IMR-90 (cell line): ENCODE measurements at regions not wholly inside any gene's neighbourhood (a gene's known extent, or its start where the extent isn't known, plus 50 kb on each side); places are given as distances from the start of the nearest gene placed in this dataset.

ENCODE experiments used
- ATAC-seq: fragments of 200-7000 bp; cut with Tn5 transposase; 2 replicates; pipeline ENCODE4 v1.9.1; 2020; ENCODE audit warnings: low read depth, mild to moderate bottlenecking, moderate library complexity
- BruUV-seq: library from RNA; stranded (reverse); fragments of 400-500 nt; replicated peaks from 2 replicates; lab custom pipeline; 2021; lab: Mats Ljungman, UMichigan
- CTCF ChIA-PET: fragments of 300-600 bp; formaldehyde crosslinking; extraction: SDS; loops from one replicate; lab custom pipeline; 2021; ENCODE audit warnings: antibody characterized with exemption; lab: Yijun Ruan, JAX
- POLR2A ChIA-PET: fragments of 300-600 bp; sonication (Branson Sonifier 250); formaldehyde crosslinking; loops from one replicate; lab custom pipeline; 2022; ENCODE audit warnings: antibody characterized with exemption; ENCODE audit not compliant: unreplicated experiment; lab: Charles Lee
- DNase-seq: peaks from one replicate; pipeline ENCODE4 v3.0.0; 2013
- H2AFZ ChIP-seq: replicated peaks from 2 replicates; pipeline ENCODE3; 2013; ENCODE audit warnings: low read length, mild to moderate bottlenecking; ENCODE audit not compliant: poor library complexity
- H2AK5ac ChIP-seq: 2 replicates; pipeline ENCODE4 v1.6.1; 2013; ENCODE audit warnings: low read depth, low read length, inconsistent platforms
- H2AK9ac ChIP-seq: replicated peaks from 2 replicates; pipeline ENCODE3; 2013; ENCODE audit warnings: mild to moderate bottlenecking, low read depth, low read length, moderate library complexity; ENCODE audit not compliant: poor library complexity
- H2BK120ac ChIP-seq: 2 replicates; pipeline ENCODE4 v1.6.1; 2013; ENCODE audit warnings: low read depth, low read length, inconsistent platforms
- H2BK15ac ChIP-seq: 3 replicates; pipeline ENCODE4 v1.6.1; 2013; ENCODE audit warnings: low read depth, low read length, inconsistent platforms
- H2BK20ac ChIP-seq: 2 replicates; pipeline ENCODE4 v1.6.1; 2013; ENCODE audit warnings: low read depth, mild to moderate bottlenecking, inconsistent platforms, low read length, moderate library complexity
- H2BK5ac ChIP-seq: 2 replicates; pipeline ENCODE4 v1.6.1; 2013; ENCODE audit warnings: mild to moderate bottlenecking, low read depth, low read length, inconsistent platforms; ENCODE audit not compliant: poor library complexity, severe bottlenecking
- H3K14ac ChIP-seq: replicated peaks from 2 replicates; pipeline ENCODE4 v1.6.1; 2013; ENCODE audit warnings: low read depth, low read length, inconsistent platforms
- H3K18ac ChIP-seq: 2 replicates; pipeline ENCODE4 v1.6.1; 2013; ENCODE audit warnings: low read depth, low read length, control low read depth
- H3K23ac ChIP-seq: 2 replicates; pipeline ENCODE4 v1.6.1; 2013; ENCODE audit warnings: low read depth, low read length, inconsistent platforms
- H3K27ac ChIP-seq: 2 replicates; pipeline ENCODE4 v1.5.1; 2013; ENCODE audit warnings: mild to moderate bottlenecking, control low read depth, low read length; ENCODE audit not compliant: insufficient read depth
- H3K27me3 ChIP-seq: 2 replicates; pipeline ENCODE4 v1.6.1; 2013; ENCODE audit warnings: low read length; ENCODE audit not compliant: control insufficient read depth, insufficient read depth
- H3K36me3 ChIP-seq: 2 replicates; pipeline ENCODE4 v1.6.1; 2013; ENCODE audit warnings: low read length, mixed read lengths; ENCODE audit not compliant: control insufficient read depth, insufficient read depth
- H3K4ac ChIP-seq: 2 replicates; pipeline ENCODE4 v1.6.1; 2013; ENCODE audit warnings: low read depth, low read length, inconsistent platforms
- H3K4me1 ChIP-seq: 2 replicates; pipeline ENCODE4 v1.6.1; 2013; ENCODE audit warnings: low read length, mixed read lengths; ENCODE audit not compliant: control insufficient read depth, insufficient read depth
- H3K4me2 ChIP-seq: 2 replicates; pipeline ENCODE4 v1.6.1; 2013; ENCODE audit warnings: low read depth, mild to moderate bottlenecking, control low read depth, low read length, moderate library complexity
- H3K4me3 ChIP-seq: 2 replicates; pipeline ENCODE4 v1.5.1; 2013; ENCODE audit warnings: low read depth, mild to moderate bottlenecking, control low read depth, low read length, moderate library complexity; ENCODE audit not compliant: insufficient read depth
- H3K56ac ChIP-seq: 2 replicates; pipeline ENCODE4 v1.6.1; 2013; ENCODE audit warnings: low read length, inconsistent platforms; ENCODE audit not compliant: insufficient read depth; ENCODE audit errors: extremely low read depth
- H3K79me1 ChIP-seq, 2 experiments: 2 replicates each; pipeline ENCODE4 v1.6.1; 2013; ENCODE audit warnings: low read length in 2 of 2, inconsistent platforms in 1 of 2, low read depth in 1 of 2
- H3K9ac ChIP-seq: 2 replicates; pipeline ENCODE4 v1.6.1; 2013; ENCODE audit warnings: low read depth, low read length, control low read depth
- H3K9me1 ChIP-seq: 2 replicates; pipeline ENCODE4 v1.6.1; 2013; ENCODE audit warnings: low read length, inconsistent platforms; ENCODE audit not compliant: insufficient read depth
- H3K9me3 ChIP-seq: 2 replicates; pipeline ENCODE4 v1.6.1; 2013; ENCODE audit warnings: low read length; ENCODE audit not compliant: control insufficient read depth, insufficient read depth
- H4K20me1 ChIP-seq: 2 replicates; pipeline ENCODE4 v1.6.1; 2013; ENCODE audit warnings: low read length, inconsistent platforms; ENCODE audit not compliant: insufficient read depth
- H4K5ac ChIP-seq: 2 replicates; pipeline ENCODE4 v1.6.1; 2013; ENCODE audit warnings: mild to moderate bottlenecking, low read depth, low read length, control low read depth
- H4K8ac ChIP-seq, 2 experiments: 2 replicates each; pipeline ENCODE4 v1.6.1; 2013; ENCODE audit warnings: low read depth in 2 of 2, low read length in 2 of 2, control low read depth in 1 of 2, inconsistent platforms in 1 of 2
- H4K91ac ChIP-seq: 2 replicates; pipeline ENCODE4 v1.6.1; 2013; ENCODE audit warnings: low read depth, low read length, inconsistent platforms; ENCODE audit not compliant: insufficient read depth
- BHLHE40 ChIP-seq: fragments of 150-350 bp; IDR thresholded peaks from 2 replicates; pipeline ENCODE4 v1.6.1; 2016; ENCODE audit warnings: mild to moderate bottlenecking, low read depth, low read length
- CEBPB ChIP-seq: IDR thresholded peaks from 2 replicates; pipeline ENCODE4 v1.6.1; 2012; ENCODE audit warnings: low read depth, low read length, improper control_type of control experiment
- CHD1 ChIP-seq: IDR thresholded peaks from 2 replicates; pipeline ENCODE4 v1.6.1; 2012; ENCODE audit warnings: low read depth, low read length, improper control_type of control experiment
- CTCF ChIP-seq: conservative IDR thresholded peaks from 2 replicates; pipeline ENCODE4 v1.5.1; 2012; ENCODE audit warnings: mild to moderate bottlenecking, low read depth, low read length, improper control_type of control experiment
- FOS ChIP-seq: fragments of 150-350 bp; IDR thresholded peaks from 2 replicates; pipeline ENCODE4 v1.6.1; 2016; ENCODE audit warnings: low read depth, low read length
- MAFK ChIP-seq: IDR thresholded peaks from 2 replicates; pipeline ENCODE4 v1.6.1; 2012; ENCODE audit warnings: low read depth, low read length, improper control_type of control experiment
- MAZ ChIP-seq: IDR thresholded peaks from 2 replicates; pipeline ENCODE4 v1.6.1; 2012; ENCODE audit warnings: low read depth, mild to moderate bottlenecking, low read length, improper control_type of control experiment, moderate library complexity, borderline replicate concordance
- MXI1 ChIP-seq: IDR thresholded peaks from 2 replicates; pipeline ENCODE4 v1.6.1; 2012; ENCODE audit warnings: low read depth, mild to moderate bottlenecking, low read length, moderate library complexity, borderline replicate concordance
- NFE2L2 ChIP-seq: fragments of 150-350 bp; IDR thresholded peaks from 2 replicates; pipeline ENCODE4 v1.6.1; 2016; ENCODE audit warnings: low read depth, mild to moderate bottlenecking, low read length
- POLR2A ChIP-seq: IDR thresholded peaks from 2 replicates; pipeline ENCODE4 v1.6.1; 2012; ENCODE audit warnings: mild to moderate bottlenecking, low read depth, low read length
- RAD21 ChIP-seq: IDR thresholded peaks from 2 replicates; pipeline ENCODE4 v1.6.1; 2012; ENCODE audit warnings: low read length, improper control_type of control experiment
- RCOR1 ChIP-seq: IDR thresholded peaks from 2 replicates; pipeline ENCODE4 v1.6.1; 2012; ENCODE audit warnings: mild to moderate bottlenecking, low read length, improper control_type of control experiment; ENCODE audit not compliant: insufficient replicate concordance
- RFX5 ChIP-seq: IDR thresholded peaks from 2 replicates; pipeline ENCODE4 v1.8.0; 2012; ENCODE audit warnings: low read depth, mild to moderate bottlenecking, low read length, moderate library complexity
- SMC3 ChIP-seq: fragments of 150-350 bp; IDR thresholded peaks from 2 replicates; pipeline ENCODE4 v1.6.1; 2016; ENCODE audit warnings: low read depth, mild to moderate bottlenecking, antibody characterized with exemption, low read length, moderate library complexity
- USF2 ChIP-seq: fragments of 150-350 bp; IDR thresholded peaks from 2 replicates; pipeline ENCODE4 v1.6.1; 2017; ENCODE audit warnings: mild to moderate bottlenecking, antibody characterized with exemption, low read length, low read depth
- WGBS, 2 experiments: methylation state at CpG; one replicate each; pipeline versions ENCODE4 v1.1.5 to v1.1.7; 2013; ENCODE audit warnings: missing lambda C conversion rate in 2 of 2; ENCODE audit not compliant: insufficient read length in 1 of 2; ENCODE audit errors: extremely low coverage in 2 of 2; 5-methylcytosine and 5-hydroxymethylcytosine counted together
- dilution Hi-C: fragments of 300-500 bp; cut with HindIII; formaldehyde crosslinking; loops from one replicate; pipeline ENCODE4 v1.14.3; 2018; ENCODE audit warnings: low sequenced_read_pairs; ENCODE audit not compliant: unreplicated experiment
- in situ Hi-C: fragments of 300-500 bp; cut with MboI; formaldehyde crosslinking; loops from 3 replicates; pipeline ENCODE4 v1.14.3; 2019; ENCODE audit warnings: low sequenced_read_pairs, inconsistent platforms, mixed read lengths
- intact Hi-C: fragments of 100-400 bp; cut with micrococcal nuclease; formaldehyde crosslinking; loops from 2 replicates; pipeline ENCODE4 v1.10.0; 2022
- TF ChIP-seq, protein P1 (sequence below): fragments of 150-350 bp; IDR thresholded peaks from 2 replicates; pipeline ENCODE4 v1.6.1; 2016; ENCODE audit warnings: low read depth, mild to moderate bottlenecking, low read length, moderate library complexity, borderline replicate concordance

DNA sequence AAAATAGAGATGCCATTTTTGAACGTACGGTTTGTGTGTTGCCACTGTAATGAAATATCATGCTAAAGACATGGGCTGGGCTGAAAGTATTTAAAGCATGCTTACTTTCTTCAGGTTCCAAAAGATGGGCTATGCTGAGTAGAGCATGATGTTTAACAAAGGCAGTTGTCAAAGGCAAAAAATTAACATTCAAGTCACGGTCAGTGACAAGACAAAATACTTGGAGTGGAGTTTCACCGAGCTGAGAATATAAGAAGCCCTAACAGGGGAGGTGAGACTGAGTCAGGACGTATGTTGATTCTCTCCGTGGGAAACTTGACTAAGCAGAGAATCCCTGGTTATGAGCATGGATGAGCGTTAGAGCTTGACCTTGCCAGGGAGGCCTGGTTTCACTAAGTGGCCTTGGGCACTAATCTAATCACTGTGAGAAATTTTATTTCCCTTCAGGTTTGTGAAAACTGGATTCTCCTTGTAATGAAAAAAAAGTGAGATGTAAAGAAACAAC, 218.2 kb upstream of the ADAMTS9 start:
- dilution Hi-C loops: no loop called here
- Histone ChIP-seq H2BK120ac (no peak overlapping the region), H3K56ac (no peak overlapping the region), H3K9ac (no peak overlapping the region), H3K18ac (no peak overlapping the region), H2BK5ac (no peak overlapping the region), H3K4me3 (no peak overlapping the region), H3K9me1 (no peaks in the 10 kb centered on the region), H2BK15ac (no peak overlapping the region), H3K27me3 (no peaks in the 10 kb centered on the region), H3K14ac (no peak overlapping the region), H2AK5ac (no peak overlapping the region), H3K27ac (no peak overlapping the region), H4K8ac (no peak overlapping the region), H3K4ac (no peak overlapping the region), H2BK20ac (no peak overlapping the region), H2AK9ac (no peak overlapping the region), H3K9me3 (no peaks in the 10 kb centered on the region), H4K91ac (no peak overlapping the region), H3K4me1 (peaks cover 5% of the 10 kb centered on the region; the same call in 1 of the 2 replicates), H3K23ac (no peak overlapping the region), H4K5ac (no peak overlapping the region), H3K36me3 (no peaks in the 10 kb centered on the region), H3K79me1 (no peaks in the 10 kb centered on the region), H2AFZ (no peak overlapping the region), H3K4me2 (no peak overlapping the region), H4K20me1 (no peaks in the 10 kb centered on the region)
- ChIA-PET POLR2A (no interaction called here), CTCF (no interaction called here)
- BruUV-seq: no TSS peak
- ATAC-seq (no peak), DNase-seq (no peak)
- intact Hi-C loops: no loop called here
- in situ Hi-C loops: no loop called here
- TF ChIP-seq NFE2L2: no peak
- no peak for TF ChIP-seq MXI1
- TF ChIP-seq RFX5: no peak
- TF ChIP-seq, protein P1, sequence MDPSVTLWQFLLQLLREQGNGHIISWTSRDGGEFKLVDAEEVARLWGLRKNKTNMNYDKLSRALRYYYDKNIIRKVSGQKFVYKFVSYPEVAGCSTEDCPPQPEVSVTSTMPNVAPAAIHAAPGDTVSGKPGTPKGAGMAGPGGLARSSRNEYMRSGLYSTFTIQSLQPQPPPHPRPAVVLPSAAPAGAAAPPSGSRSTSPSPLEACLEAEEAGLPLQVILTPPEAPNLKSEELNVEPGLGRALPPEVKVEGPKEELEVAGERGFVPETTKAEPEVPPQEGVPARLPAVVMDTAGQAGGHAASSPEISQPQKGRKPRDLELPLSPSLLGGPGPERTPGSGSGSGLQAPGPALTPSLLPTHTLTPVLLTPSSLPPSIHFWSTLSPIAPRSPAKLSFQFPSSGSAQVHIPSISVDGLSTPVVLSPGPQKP: no peak
- no peak for TF ChIP-seq CHD1
- TF ChIP-seq USF2: no peak
- TF ChIP-seq BHLHE40: no peak
- no peak for TF ChIP-seq CEBPB
- no peak for TF ChIP-seq SMC3
- no peak for TF ChIP-seq FOS
- TF ChIP-seq RAD21: no peak
- no peak for TF ChIP-seq CTCF
- TF ChIP-seq RCOR1: no peak
- TF ChIP-seq POLR2A: no peak
- no peak for TF ChIP-seq MAFK
- no peak for TF ChIP-seq MAZ
- WGBS, 2 experiments: 80% methylated on average over 4 of the region's 7 CpGs; no CpG with 5 or more reads in 1 of the 2 experiments
